D721Med (cell line): ENCODE measurements at regions not wholly inside any gene's neighbourhood (a gene's known extent, or its start where the extent isn't known, plus 50 kb on each side); places are given as distances from the start of the nearest gene placed in this dataset.
"Not testable (repeated sequence)": the region's sequence is repeated elsewhere in the genome, so short reads cannot be mapped to it uniquely, and the experiment has no call there.

Experiments
- DNase-seq: peaks from one replicate; pipeline ENCODE4 v3.0.0; 2011; ENCODE audit warnings: low spot score; ENCODE audit not compliant: insufficient read length
- FAIRE-seq: peaks from 2 replicates; lab custom pipeline; 2011; peaks lifted over from hg19 to GRCh38; lab: Jason Lieb, UNC
- TF ChIP-seq, protein P1 (sequence below): IDR thresholded peaks from 2 replicates; pipeline ENCODE4 v1.5.1; 2012; ENCODE audit warnings: mild to moderate bottlenecking, control low read depth; ENCODE audit not compliant: insufficient read depth; ENCODE audit errors: missing control alignments

DNA sequence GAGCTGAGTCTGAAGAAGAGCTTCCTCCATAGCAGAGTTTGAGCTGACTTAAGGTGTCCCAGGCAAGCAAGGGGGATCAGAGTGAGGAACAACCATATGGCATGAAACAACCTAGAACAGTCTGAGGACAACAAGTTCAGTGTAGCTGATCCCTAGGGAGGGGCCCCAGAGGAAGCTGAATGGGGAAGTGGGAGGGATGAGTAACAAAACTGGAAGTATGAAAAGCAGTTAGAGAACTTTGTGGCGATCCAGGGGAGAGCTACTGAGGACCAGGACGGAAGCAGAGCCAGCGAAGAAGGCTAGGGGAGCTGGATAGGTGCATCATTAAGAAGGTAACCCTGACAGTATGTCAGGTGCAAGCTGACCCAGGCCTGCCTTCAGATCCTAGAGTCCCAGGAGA lies 580.8 kb downstream of the BNC2 start:
- TF ChIP-seq, protein P1, sequence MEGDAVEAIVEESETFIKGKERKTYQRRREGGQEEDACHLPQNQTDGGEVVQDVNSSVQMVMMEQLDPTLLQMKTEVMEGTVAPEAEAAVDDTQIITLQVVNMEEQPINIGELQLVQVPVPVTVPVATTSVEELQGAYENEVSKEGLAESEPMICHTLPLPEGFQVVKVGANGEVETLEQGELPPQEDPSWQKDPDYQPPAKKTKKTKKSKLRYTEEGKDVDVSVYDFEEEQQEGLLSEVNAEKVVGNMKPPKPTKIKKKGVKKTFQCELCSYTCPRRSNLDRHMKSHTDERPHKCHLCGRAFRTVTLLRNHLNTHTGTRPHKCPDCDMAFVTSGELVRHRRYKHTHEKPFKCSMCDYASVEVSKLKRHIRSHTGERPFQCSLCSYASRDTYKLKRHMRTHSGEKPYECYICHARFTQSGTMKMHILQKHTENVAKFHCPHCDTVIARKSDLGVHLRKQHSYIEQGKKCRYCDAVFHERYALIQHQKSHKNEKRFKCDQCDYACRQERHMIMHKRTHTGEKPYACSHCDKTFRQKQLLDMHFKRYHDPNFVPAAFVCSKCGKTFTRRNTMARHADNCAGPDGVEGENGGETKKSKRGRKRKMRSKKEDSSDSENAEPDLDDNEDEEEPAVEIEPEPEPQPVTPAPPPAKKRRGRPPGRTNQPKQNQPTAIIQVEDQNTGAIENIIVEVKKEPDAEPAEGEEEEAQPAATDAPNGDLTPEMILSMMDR, result no peak
- FAIRE-seq (no peak), DNase-seq (no peak)

DNA sequence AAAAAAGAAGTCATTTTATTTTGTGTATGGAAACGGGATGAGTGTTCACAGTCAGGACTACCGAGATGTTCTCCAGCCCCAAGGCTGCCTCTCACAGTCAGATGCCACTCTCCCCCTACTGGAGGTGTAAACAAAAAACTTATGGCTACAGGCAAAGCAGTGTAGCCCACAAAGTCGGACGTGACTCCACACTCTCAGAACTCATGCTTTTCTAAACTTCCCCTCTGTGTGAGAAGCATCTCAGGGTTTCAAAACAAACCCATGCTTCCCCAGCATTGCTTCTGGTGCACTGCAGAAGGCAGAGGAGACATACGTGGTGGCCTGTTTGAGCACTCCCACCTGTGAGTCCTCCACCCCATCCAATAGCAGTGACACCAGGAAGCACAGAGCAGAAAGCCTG lies 580.3 kb downstream of the BNC2 start:
- DNase-seq (no peak), FAIRE-seq (no peak)
- TF ChIP-seq, protein P1, result no peak

DNA sequence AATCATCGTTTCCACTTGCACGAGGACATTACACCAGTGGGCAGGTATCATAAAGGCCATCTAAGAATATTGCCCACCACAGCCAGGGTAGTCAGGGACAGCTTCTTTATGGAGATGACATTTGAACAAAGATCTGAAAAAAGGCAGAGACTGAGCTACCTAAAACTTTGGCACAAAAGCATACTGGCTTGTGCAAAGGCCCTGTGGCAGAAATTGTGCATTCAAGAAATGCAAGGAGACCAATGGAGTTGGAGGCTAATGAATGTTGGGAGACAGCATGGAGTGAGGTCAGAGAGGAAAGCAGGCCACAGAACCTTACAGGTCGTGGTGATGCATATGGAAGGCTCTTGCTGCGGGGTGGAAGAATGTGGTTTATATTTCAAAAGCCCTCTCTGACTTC lies 578.5 kb downstream of the BNC2 start:
- DNase-seq (no peak), FAIRE-seq (no peak)
- TF ChIP-seq, protein P1, result no peak

DNA sequence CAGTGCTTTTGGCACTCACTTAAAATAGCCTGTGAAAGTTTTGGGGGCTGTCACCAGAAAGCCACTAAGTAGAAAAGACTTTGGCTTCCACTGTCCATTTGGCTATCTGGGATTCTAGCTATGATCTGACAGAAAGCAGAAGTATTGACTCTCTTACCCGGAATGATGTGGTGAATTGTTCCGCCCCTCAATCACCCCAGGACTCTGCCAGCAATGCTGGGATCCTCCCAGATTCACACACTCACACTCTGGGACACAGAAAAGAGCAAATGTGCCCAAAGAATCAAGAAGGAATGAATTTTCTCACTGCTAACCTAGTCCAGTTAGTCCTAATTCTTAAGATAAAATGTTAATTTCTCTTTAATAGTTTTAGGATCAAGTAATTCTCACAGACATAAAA lies 576.9 kb downstream of the BNC2 start:
- TF ChIP-seq, protein P1, result no peak
- DNase-seq (no peak), FAIRE-seq (no peak)

DNA sequence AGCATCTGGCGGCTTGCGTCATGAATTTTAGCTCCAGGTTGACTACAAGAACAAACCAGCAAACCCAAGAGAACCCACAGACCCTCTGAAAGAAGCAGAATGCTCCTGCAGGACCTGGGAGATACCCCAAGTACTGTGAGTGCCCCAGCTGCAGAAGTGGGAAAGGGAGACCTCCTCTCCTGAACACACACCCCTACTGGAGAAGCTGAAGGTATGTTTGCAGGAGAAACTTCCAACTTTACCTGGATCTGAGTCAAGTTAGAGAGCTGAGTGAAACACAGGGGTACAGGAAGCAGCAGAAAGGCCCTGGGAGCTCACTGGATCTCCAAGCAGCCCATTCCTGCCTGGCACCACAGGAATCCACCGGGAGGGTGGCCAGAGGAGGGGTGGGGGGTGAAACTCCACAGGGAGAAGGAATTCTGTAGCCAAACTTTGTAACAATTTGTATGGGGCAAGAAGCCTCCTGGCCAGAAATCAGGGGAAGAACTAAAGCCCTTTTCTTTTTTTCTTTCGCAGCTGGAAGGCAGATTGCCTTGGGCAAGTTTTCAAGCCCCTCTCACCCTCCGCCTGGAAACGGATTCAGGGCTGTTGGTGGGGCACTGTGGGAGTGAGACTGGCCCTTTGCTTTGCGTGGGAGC lies 576.2 kb downstream of the BNC2 start:
- DNase-seq (no peak), FAIRE-seq (no peak)
- TF ChIP-seq, protein P1, result no peak

DNA sequence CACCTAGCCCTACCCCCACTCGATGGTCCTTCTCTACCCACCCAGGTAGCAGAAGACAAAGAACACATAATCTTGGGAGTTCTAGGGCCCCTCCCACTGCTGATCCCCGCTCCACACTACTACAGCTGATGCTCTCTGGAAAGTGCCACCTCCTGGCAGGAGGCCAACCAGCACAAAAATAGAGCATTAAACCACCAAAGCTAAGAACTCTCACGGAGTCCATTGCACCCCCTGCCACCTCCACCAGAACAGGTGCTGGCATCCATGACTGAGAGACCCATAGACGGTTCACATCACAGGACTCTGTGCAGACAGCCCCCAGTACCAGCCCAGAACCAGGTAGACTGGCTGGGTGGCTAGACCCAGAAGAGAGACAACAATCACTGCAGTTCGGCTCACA lies 575.5 kb downstream of the BNC2 start:
- not testable (repeated sequence) for FAIRE-seq, DNase-seq

DNA sequence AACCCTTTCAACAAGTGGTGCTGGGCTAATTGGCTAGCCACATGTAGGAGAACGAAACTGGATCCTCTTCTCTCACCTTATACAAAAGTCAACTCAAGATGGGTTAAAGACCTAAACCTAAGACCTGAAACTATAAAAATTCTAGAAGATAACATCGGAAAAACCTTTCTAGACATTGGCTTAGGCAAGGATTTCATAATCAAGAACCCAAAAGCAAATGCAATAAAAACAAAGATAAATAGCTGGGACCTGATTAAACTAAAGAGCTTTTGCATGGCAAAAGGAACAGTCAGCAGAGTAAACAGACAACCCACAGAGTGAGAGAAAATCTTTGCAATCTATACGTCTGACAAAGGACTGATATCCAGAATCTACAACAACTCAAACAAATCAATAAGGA lies 571.1 kb downstream of the BNC2 start:
- DNase-seq, result not testable (repeated sequence)

DNA sequence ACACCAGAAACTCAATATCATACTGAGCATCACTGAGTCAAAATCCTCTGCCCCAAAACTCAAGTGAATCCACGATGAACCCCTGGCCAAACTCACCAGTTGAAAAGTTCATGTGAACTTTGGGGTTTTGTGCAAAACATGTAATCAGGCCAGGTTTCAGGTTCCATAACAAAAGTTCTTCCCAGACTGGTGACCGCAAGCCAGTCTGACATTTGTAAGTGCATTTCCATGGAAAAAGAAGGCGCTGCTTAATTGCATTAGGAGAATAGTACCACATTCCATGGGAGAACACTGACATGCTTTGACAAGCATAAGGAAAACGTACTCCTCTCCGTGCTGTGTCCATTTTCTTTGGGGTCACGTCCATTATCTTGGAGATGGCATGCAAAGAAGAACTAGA lies 567.0 kb downstream of the BNC2 start:
- no peak for FAIRE-seq
- TF ChIP-seq, protein P1, result no peak
- DNase-seq, result no peak

More for the DNA sequence above, 571.1 kb downstream of the BNC2 start:
- FAIRE-seq, result not testable (repeated sequence)
